ENCODE measurements at regions not wholly inside any gene's neighbourhood (a gene's known extent, or its start where the extent isn't known, plus 50 kb on each side); places are given as distances from the start of the nearest gene placed in this dataset.
"Not testable (repeated sequence)": the region's sequence is repeated elsewhere in the genome, so short reads cannot be mapped to it uniquely, and the experiment has no call there.

DNA sequence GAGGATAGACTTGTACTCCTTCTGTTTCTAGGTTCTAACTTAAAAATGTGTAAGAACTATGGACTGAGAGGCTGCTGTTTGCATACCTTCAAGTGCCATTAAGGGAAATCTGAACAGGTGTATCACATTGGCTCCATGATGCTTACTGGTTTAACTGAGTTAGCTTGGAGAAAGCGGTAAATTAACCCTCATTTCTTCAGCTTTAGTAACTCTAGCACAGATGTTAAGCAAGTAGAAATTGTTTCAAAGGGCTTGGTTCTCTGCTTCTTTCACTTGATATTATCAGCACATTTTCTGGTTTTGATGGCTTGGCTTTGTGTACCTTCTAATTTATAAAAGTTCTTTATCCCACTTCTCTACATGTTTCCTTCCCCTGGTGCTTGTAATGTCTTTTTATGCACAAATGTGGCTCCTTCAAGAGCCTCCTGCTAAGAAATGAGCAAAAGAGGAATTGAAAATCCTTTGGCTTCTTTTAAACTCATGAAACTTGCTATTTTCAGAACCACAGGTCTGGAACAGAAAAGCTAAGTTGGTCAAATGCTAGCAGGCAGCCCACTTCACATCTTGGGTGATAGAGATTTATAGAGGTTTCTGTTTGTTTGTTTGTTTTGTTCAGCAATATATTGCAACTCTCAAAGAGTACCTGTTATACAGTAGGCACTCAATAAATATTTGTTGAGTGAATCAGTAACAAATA lies 249.9 kb upstream of the THUMPD2 start:
- TF ChIP-seq, protein P1, sequence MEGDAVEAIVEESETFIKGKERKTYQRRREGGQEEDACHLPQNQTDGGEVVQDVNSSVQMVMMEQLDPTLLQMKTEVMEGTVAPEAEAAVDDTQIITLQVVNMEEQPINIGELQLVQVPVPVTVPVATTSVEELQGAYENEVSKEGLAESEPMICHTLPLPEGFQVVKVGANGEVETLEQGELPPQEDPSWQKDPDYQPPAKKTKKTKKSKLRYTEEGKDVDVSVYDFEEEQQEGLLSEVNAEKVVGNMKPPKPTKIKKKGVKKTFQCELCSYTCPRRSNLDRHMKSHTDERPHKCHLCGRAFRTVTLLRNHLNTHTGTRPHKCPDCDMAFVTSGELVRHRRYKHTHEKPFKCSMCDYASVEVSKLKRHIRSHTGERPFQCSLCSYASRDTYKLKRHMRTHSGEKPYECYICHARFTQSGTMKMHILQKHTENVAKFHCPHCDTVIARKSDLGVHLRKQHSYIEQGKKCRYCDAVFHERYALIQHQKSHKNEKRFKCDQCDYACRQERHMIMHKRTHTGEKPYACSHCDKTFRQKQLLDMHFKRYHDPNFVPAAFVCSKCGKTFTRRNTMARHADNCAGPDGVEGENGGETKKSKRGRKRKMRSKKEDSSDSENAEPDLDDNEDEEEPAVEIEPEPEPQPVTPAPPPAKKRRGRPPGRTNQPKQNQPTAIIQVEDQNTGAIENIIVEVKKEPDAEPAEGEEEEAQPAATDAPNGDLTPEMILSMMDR (IDR thresholded peaks at IDR 0.05; ENCODE audit: insufficient read depth, low read depth, low read length) = no peak
- DNase-seq (ENCODE audit: low read depth) = no peak
- H3K4me3 ChIP-seq (ENCODE audit: low read depth, low read length) = no peak overlapping the region

GRCh38 chr2:40027968-40028367 lies 248.9 kb upstream of the THUMPD2 start:
- no peak overlapping the region for H3K4me3 ChIP-seq (ENCODE audit: low read depth, low read length)
- no peak for DNase-seq (ENCODE audit: low read depth)
- TF ChIP-seq, protein P1 (IDR thresholded peaks at IDR 0.05; ENCODE audit: insufficient read depth, low read depth, low read length) = no peak

- not testable (repeated sequence) for DNase-seq (ENCODE audit: low read depth)
Observed at GRCh38 chr2:40025276-40025675, 246.2 kb upstream of the THUMPD2 start.

GRCh38 chr2:40020997-40021396 lies 241.9 kb upstream of the THUMPD2 start:
- DNase-seq (ENCODE audit: low read depth) = no peak

More at GRCh38 chr2:40025276-40025675, 246.2 kb upstream of the THUMPD2 start:
- H3K4me3 ChIP-seq (ENCODE audit: low read depth, low read length) = not testable (repeated sequence)

DNA sequence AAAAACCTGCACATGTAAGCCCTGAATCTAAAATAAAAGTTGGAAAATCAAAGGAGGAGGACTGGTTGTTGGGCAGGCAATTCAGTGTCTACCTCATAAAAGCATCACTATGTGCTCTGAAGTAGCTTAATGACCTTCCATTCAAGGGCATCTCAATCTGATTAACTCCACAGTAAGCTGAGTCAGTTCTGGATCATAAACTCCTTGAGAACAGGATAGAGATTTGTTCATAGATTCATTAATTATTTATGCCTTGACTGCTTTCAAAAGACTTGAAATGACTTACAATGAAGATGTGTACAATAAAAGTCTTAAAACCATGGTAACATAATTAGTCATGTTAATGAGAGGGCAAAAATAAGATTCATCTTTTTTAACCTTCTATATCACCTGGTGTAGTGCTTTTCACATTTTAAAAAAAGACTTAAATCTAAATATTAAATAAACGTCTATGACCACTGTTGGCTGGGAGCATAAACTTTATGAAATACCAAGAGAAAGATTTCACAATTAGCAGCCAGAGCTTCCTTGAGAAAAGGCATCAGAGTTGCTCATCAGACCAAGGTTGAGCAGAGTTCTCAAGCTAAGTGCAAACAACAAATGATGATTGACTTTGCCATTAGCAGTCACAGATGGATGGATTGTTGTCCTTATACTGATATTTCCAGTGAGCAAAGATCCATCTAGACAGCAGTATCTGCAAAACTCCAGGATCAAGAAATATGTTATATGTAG lies 237.3 kb upstream of the THUMPD2 start:
- TF ChIP-seq, protein P1 (IDR thresholded peaks at IDR 0.05; ENCODE audit: insufficient read depth, low read depth, low read length) = no peak
- H3K4me3 ChIP-seq (ENCODE audit: low read depth, low read length) = no peak overlapping the region
- DNase-seq (ENCODE audit: low read depth) = no peak

More at GRCh38 chr2:40020997-40021396, 241.9 kb upstream of the THUMPD2 start:
- TF ChIP-seq, protein P1 (IDR thresholded peaks at IDR 0.05; ENCODE audit: insufficient read depth, low read depth, low read length) = no peak
- no peak overlapping the region for H3K4me3 ChIP-seq (ENCODE audit: low read depth, low read length)

GRCh38 chr2:40013962-40014361 lies 234.9 kb upstream of the THUMPD2 start:
- not testable (repeated sequence) for DNase-seq (ENCODE audit: low read depth); H3K4me3 ChIP-seq (ENCODE audit: low read depth, low read length)

- H3K4me3 ChIP-seq (ENCODE audit: low read depth, low read length) = no peak overlapping the region
- no peak for DNase-seq (ENCODE audit: low read depth)
- TF ChIP-seq, protein P1 (IDR thresholded peaks at IDR 0.05; ENCODE audit: insufficient read depth, low read depth, low read length) = no peak
Observed at GRCh38 chr2:40004336-40004735, 225.3 kb upstream of the THUMPD2 start.

All from fibroblast of villous mesenchyme (primary cell).